ENCODE measurements at regions not wholly inside any gene's neighbourhood (a gene's known extent, or its start where the extent isn't known, plus 50 kb on each side); places are given as distances from the start of the nearest gene placed in this dataset.

DNA sequence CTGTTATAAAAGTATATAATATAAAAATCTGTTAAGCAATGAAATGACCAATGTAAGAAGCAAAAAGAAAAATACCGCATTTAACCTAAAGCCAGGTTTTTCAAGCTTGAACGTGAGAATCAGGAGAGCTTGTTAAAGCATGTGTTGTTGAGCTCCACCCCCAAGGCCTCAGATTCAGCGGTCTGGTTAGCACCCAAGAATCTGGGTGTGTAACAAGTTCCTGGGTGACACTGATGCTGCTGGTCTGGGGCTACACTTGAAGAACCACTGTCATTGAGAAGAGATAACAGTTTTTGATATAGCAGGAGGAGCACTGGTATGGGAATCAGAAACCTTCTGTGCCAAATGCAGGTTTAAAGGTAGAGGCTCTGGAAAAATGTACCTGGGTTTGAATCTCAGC, 154.0 kb downstream of the ID4 start:
- TF ChIP-seq, protein P1, sequence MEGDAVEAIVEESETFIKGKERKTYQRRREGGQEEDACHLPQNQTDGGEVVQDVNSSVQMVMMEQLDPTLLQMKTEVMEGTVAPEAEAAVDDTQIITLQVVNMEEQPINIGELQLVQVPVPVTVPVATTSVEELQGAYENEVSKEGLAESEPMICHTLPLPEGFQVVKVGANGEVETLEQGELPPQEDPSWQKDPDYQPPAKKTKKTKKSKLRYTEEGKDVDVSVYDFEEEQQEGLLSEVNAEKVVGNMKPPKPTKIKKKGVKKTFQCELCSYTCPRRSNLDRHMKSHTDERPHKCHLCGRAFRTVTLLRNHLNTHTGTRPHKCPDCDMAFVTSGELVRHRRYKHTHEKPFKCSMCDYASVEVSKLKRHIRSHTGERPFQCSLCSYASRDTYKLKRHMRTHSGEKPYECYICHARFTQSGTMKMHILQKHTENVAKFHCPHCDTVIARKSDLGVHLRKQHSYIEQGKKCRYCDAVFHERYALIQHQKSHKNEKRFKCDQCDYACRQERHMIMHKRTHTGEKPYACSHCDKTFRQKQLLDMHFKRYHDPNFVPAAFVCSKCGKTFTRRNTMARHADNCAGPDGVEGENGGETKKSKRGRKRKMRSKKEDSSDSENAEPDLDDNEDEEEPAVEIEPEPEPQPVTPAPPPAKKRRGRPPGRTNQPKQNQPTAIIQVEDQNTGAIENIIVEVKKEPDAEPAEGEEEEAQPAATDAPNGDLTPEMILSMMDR (IDR thresholded peaks at IDR 0.05) = no peak
- no peak for ATAC-seq (ENCODE audit: low FRiP score)
- DNase-seq (ENCODE audit: low spot score) = no peak

DNA sequence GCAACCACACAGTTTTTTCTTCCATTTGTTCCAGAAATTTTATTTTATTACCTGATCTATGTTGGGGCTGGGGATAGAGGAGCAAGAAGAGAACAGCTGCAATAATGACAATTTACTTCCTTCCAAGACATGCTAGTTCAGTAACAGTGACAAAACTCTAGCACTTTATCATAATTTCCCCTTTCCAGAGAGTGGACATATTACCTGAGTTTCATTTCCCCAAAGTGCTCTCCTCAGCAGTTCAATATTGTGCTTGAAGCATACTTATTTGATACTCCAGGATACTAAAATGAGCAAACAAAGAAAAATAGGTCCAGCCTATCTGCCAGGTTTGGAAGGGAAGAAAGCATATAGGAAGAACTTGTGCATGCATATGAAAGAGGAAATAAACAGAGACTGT, 157.7 kb downstream of the ID4 start:
- DNase-seq (ENCODE audit: low spot score) = no peak
- TF ChIP-seq, protein P1 (IDR thresholded peaks at IDR 0.05) = no peak
- no peak for ATAC-seq (ENCODE audit: low FRiP score)

DNA sequence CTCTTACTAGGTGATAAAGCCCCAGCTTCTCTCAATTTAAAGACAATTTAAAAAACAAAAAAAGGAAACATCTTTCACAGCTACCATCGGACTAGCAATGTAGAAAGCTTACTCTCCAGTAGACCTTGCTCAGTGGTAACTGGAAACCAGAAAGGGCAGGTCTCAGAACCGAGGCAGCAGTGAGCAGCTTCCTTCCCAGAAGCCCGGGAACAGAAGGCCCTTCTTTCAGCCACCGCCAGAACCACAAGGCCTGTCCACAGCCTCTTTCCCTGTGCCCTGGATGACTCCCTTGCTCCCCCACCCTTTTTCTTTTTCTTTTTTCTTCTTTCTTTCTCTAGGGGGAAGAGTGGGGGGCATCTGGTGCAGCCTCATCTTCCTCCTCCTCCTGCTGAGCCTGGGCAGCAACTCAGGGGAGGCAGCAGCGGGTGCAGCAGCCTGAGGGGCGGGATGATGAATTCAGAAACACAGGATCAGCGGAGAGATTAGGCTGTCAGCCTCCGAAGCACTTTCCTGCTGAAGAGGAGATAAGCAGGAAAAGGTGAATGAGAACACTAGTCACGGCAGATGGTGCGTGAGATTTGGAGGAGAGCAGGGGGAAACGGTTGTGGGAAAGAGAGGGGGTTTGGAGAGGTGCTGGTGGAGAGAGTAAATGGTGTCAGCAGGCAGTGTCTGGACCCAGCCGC, 158.5 kb downstream of the ID4 start:
- TF ChIP-seq, protein P1 (IDR thresholded peaks at IDR 0.05) = no peak
- ATAC-seq (ENCODE audit: low FRiP score) (no peak), DNase-seq (ENCODE audit: low spot score) (no peak)

DNA sequence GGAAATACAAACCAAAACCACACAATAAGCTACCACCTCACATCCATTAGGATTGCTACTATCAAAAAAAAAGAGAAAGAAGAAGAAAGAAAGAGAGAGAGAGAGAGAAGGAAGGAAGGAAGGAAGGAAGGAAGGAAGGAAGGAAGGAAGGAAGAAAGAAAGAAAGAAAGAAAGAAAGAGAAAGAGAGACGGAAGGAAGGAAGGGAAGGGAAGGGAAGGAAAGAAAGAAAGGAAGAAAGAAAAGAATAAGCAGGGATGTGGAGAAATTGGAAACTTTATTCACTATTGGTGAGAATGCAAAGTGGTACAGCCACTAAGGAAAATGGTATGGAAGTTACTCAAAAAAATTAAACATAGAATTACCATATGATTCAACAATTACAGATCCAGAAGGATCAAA, 159.9 kb downstream of the ID4 start:
- DNase-seq (ENCODE audit: low spot score) = no peak
- no peak for ATAC-seq (ENCODE audit: low FRiP score)
- TF ChIP-seq, protein P1 (IDR thresholded peaks at IDR 0.05) = no peak

DNA sequence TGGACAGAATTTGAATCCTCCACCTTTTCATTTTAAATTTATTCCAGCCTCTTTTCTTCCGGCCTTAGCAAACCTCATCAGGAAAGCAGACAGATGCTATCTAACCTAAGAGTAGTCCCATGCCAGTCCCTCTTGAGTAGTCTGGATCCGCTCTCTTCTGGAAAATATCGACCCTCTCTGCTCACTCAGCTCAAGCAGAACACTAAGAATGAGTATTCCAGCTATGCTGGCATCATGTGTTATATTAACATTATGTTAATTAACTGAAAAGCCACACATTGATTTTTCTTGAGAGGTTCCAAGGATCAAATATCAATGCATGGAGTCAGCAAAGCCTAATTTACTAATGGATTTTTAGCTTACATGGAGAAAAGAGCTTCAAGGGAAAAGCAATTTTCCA, 161.4 kb downstream of the ID4 start:
- TF ChIP-seq, protein P1 (IDR thresholded peaks at IDR 0.05) = no peak
- no peak for DNase-seq (ENCODE audit: low spot score)
- no peak for ATAC-seq (ENCODE audit: low FRiP score)

DNA sequence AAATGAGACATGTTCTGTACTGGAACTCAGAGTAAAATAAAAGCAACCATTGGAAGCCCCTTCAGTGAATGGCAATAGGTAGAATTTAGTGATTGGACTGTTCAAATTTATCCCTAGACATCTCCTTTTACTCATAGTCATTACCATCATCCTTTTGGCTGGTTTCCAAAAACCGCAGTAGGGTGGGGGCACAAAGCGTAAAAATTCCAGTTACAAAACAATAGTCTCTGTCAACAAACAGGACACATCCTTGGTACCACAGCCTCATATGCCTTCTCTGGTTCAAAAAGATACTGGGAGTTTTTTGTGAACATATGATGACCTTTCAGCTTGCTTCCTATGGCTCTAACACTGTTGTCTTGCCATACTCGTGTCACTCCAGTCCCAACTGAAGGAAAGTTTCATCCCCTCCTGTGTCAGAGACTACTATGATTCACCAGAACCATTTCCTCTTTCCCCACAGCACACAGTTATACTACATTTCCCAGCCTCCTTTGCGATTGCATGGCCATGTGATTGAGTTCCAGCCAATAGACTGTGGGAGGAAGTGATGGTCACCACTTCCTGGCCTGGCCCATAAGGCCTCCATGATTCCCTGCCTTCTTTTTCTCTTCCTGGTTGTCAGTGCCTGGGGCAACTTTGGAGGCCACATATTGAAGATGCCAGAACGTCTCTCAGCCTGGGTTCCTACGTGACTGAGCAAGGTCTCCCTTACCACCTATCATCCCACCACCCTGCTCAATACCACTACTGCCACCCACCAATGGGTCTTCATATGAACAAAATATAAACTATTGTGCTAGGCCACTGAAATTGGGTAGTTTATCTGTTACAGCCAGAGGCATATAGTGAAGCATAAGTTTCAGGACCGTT, 162.4 kb downstream of the ID4 start:
- no peak for ATAC-seq (ENCODE audit: low FRiP score)
- no peak for DNase-seq (ENCODE audit: low spot score)
- TF ChIP-seq, protein P1 (IDR thresholded peaks at IDR 0.05) = no peak
